T-helper 2 cell (primary cell): ENCODE measurements at regions not wholly inside any gene's neighbourhood (a gene's known extent, or its start where the extent isn't known, plus 50 kb on each side); places are given as distances from the start of the nearest gene placed in this dataset.
"Not testable (repeated sequence)": the region's sequence is repeated elsewhere in the genome, so short reads cannot be mapped to it uniquely, and the experiment has no call there.

Source experiments
- DNase-seq, 5 experiments: peaks; one replicate each; pipeline versions ENCODE4 v3.0.0 to v3.0.0-alpha.2; 2012 to 2022

DNA sequence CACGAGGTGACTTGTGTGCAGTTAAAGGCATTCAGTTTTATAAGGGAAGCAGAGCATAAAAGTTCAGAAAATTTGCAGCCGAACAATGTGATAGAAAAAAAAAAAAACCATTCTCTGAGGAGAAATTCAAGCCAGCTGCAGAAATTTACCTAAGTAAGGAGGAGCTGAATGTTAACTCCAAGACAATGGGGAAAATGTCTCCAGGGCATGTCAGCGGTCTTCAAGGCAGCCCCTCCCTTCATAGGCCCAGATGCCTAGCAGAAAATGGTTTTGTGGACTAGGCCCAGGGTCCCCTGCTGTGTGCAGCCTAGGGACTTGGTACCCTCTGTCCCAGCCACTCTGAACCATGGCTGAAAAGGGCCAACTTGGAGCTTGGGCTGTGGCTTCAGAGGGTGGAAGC lies 1764.0 kb downstream of the C4orf33 start:
- DNase-seq: no peak

DNA sequence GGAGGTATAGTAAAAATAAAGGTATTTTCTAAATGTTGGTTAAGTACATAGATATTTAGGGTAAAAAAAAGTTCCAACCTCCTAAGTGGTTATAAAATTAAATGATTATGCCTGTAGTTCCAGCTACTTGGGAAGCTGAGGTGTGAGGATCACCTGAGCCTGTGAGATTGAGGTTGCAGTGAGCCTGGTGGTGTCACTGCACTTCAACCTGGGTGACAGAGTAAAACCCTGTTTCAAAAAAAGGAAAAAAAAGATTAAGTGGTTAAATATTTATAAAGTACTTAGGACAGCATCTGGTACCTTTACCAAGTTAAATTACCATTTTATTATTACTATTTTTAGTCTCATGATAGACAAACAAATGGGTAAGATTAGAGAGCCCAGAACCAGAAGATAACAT lies 1801.0 kb downstream of the C4orf33 start:
- no peak for DNase-seq

DNA sequence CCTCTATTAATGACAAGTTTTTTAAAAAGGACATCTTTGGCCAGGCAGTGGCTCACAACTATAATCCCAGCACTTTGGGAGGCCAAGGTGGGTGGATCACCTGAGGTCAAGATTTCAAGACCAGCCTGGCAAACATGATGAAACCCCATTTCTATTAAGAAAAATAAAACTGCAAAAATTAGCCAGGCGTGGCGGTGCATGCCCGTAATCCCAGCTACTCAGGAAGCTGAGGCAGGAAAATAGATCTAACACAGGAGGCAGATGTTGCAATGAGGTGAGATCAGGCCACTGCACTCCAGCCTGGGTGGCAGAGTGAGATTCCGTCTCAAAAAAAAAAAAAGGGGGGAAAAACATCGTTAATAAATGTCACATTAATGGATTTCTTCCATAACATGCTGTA lies 1805.4 kb downstream of the C4orf33 start:
- DNase-seq: no peak

DNA sequence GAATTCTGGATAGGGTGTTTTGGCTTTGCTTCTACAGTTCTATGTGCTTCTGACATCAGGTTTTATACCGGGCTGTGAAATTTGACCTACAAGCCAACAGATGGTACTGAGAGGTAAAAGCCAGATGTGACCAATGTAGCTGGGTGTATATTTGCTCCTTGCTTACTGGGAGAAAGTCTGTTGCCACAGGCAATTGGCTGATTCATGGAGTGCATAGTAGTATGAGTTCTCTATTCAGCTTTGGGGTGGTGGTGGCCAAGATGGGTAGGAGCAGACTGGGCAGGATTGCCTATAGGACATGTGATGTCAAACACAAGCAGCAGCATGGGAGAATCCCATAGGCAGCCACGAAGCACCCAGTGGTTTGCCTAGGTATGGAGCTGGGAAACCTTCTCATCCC lies 1827.0 kb downstream of the C4orf33 start:
- no peak for DNase-seq

DNA sequence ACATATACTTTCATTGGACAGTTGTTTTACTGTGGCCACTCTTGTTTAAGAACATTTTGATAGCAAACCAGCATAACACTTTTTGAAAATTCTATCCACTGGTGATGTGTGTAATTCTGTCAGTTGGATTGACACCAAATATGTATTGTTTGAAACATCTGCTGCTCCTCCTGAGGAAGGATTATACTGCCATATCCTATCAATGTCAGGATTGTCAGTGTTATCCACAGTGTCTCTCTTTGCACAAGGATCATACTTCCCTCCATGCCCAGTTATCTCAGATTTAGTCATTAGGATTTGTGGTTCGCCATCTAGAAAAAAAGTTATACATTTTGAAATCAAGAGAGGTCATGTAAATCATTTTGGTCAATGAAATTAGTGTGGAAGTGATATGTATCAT lies 1859.6 kb downstream of the C4orf33 start:
- no peak for DNase-seq

DNA sequence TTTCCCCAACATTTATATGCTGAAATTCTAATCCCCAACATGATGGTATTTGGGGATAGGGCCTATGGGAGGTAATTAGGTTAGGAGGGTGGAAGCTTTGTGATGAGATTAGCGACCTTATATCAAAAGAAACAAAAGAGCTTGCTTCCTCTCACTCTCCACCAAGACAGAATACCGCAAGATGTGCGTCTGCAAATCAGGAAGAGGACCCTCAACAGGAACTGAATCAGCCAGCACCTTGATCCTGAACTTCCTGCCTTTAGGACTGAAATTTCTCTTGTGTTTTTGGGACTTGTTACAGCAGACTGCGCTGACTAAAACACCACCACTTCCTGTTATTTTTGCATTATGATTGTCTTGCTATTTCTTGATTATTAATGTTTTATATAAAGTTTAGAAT lies 1889.4 kb downstream of the C4orf33 start:
- no peak for DNase-seq

- no peak for DNase-seq
These were observed 1900.0 kb downstream of the C4orf33 start for GRCh38 chr4:130995988-130996387.

DNA sequence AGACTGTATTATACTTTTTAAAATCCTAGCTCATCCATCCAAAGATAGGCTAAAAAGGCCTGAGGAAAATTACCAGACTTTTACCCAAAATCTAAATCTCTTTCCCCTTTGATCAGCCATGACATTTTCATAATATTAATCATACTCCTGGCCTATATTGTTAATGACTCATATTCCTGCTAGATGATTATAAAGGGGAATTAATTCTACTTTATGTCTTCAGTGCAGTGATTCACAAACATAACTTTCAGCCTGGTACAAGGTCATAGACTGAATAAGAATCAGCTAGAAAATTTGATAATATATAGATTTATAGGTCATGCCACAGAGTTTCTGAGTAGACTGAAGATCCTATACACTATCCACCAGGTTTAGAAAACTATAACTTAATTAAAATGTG lies 1905.4 kb downstream of the C4orf33 start:
- no peak for DNase-seq

GRCh38 chr4:131002132-131002531 lies 1906.2 kb downstream of the C4orf33 start:
- DNase-seq: no peak

- no peak for DNase-seq
These were observed 1910.4 kb downstream of the C4orf33 start for GRCh38 chr4:131006388-131006787.

- not testable (repeated sequence) for DNase-seq
These were observed 1916.0 kb downstream of the C4orf33 start for GRCh38 chr4:131011961-131012360.

GRCh38 chr4:131013226-131013625 lies 1917.3 kb downstream of the C4orf33 start:
- no peak for DNase-seq

DNA sequence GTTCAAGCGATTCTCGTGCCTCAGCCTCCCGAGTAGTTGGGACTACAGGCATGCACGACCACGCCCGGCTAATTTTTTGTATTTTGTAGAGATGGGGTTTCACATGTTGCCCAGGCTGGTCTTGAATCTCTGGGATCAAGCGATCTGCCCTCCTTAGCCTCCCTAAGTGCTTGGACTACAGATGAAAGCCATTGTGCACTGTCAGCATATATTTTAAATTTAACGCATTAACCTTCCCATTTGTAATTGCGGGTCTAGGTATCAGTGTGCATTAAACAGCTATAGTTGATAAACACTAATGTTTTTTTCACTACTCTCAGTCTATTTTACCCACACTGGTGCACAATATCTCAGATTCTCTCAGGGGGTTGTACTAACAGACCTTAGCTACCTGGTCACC lies 1930.8 kb downstream of the C4orf33 start:
- no peak for DNase-seq

- DNase-seq: no peak
These were observed 1948.4 kb downstream of the C4orf33 start for GRCh38 chr4:131044368-131044767.

DNA sequence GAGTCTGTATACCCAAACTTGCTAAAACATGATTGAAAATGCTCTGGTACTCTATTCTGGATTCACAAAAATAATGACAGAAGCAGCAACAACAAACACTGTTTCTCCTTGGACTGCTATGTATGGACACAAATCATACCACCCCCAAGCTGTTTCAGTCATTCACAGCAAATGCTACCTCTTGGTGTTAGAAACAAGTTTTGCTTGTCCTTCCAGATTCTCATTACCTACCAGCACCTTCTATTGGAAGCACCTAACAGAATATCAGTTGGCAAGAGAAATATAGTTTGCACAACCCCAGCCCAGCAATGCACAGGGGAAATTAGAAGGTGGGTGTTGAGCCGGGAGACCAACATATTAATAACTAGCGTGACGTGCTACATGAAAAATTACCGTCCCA lies 1950.9 kb downstream of the C4orf33 start:
- no peak for DNase-seq

- DNase-seq: no peak
These were observed 1956.7 kb downstream of the C4orf33 start for GRCh38 chr4:131052646-131053045.

DNA sequence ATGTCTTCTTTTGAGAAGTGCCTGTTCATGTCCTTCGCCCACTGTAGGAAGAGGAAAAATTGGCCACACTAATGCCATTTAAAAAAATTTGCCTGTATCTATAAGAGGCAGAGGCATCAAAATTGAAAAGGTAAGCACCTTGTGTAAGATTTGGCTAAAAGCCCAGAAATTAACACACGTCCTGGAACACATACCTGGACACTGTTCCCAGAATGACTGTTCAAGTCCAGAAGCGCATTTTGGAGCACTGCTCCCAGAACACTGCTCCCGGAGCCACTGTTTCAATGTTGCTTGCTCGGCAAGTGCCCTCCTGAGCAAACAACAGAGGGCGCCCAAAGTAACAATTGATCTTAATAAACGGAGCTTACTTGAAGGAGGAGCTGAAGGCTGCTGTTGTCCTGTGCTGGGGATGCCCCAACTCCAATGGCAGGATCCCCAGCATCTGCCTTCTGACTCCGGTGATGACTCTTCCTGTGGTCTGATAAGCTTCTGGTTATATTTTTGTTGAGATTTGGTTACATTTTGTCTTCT lies 1958.6 kb downstream of the C4orf33 start:
- no peak for DNase-seq

DNA sequence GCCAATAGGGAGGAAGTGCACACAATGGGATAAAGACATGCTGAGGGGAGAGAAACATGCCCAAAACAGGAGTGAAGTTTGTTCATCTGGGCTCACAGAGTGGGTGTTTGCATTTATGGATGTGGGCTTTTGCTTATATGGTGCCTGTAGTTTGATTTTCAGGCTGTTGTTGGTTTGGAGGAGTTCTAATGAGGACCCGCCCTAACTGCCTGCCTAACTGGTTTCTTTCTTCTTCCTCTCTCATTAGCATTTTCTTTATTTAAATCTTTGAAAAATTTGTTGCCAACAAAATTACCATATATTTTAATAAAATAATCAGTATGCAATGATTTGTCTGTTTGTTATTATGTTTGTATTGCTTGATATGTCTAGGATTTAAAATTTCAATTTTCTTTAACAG lies 1965.8 kb downstream of the C4orf33 start:
- no peak for DNase-seq

GRCh38 chr4:131063878-131064277 lies 1967.9 kb downstream of the C4orf33 start:
- DNase-seq: no peak

- DNase-seq: no peak
These were observed 1985.1 kb downstream of the C4orf33 start for GRCh38 chr4:131081069-131081468.

GRCh38 chr4:131084997-131085396 lies 1989.0 kb downstream of the C4orf33 start:
- no peak for DNase-seq

DNA sequence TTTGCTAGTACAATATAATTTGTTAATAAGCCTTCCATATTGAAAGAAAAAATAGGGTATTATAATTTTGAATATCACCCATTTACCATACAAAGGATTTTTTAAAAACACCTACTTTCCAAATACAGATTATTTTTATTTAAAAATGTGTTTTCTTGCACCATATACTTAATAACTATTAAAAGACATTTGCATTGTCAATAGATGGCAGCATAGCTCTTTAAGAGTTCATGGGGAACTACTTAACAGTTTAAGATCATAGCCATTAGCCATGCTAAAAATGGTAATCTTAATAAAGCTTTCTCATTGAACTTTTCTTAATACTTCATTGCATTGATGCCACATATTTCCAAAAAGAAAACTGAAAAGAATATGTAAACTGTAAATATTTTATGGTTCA lies 1995.9 kb downstream of the C4orf33 start:
- DNase-seq: no peak

DNA sequence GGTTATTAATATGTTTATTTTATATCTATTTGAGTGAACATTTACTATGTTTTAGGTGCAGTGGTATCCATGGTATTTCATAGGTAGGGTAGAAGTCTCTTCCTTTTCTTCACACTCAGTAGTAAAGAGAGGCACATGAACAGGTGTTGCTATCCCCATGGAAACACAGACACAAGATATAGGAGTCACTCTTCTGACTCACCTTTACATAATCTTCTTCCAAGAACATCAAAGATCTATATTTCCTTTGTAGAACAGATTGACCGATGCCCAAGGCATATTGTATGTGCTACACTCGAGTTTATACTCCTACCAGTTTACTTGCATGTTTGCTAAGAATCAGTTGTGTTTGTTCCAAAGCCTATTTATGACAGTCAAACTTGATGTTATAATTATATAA lies 1997.4 kb downstream of the C4orf33 start:
- DNase-seq: no peak

DNA sequence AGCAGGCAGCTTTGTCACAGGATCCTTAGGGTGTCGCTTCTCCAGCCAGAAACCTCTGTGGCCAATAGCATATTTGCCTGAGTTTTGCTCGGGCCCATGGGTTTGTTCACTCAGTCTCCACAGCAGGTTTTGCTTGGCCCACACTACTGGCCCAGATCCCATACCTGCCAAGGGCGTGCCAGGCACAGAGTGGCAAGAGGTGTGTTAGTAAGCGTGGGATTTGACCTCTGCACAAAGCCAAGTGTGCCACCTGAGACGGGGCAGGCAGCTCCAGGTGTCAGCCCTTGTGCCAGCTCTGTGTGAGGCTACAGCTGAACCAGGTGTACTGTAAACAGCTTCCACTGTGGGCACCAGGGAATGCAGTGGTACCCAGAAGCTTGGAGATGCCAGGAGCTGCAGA lies 2003.0 kb downstream of the C4orf33 start:
- no peak for DNase-seq

GRCh38 chr4:131113273-131113672 lies 2017.3 kb downstream of the C4orf33 start:
- DNase-seq: no peak

- DNase-seq: no peak
These were observed 2017.8 kb downstream of the C4orf33 start for GRCh38 chr4:131113704-131114103.
